ENCODE measurements at regions not wholly inside any gene's neighbourhood (a gene's known extent, or its start where the extent isn't known, plus 50 kb on each side); places are given as distances from the start of the nearest gene placed in this dataset.

DNA sequence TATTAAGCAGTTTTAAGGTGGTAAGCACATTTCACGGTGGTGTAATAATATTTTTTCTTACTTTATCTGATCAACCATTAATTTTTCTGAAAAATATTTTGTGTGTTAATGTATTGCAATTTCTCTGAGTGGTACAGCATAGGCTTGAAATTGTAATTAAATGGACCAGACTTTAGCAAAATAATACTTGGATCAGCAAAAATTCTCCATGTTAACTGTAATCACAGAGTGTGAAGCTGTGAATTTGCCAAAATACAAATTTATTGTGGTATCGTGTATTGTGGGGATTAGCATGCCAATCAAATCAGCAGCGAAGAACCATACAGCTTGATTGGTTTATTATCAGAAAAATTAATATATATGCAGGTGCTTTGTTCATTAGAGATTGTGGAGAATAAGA is 1088.9 kb upstream of the GYPC start:
- no peak overlapping the region for H3K4me3 ChIP-seq (replicated peaks in 1 of 2; ENCODE audit: low read depth in 2 of 2, low read length in 2 of 2)
- no peak for DNase-seq (ENCODE audit: low read depth in 2 of 2)
- TF ChIP-seq, protein P1, sequence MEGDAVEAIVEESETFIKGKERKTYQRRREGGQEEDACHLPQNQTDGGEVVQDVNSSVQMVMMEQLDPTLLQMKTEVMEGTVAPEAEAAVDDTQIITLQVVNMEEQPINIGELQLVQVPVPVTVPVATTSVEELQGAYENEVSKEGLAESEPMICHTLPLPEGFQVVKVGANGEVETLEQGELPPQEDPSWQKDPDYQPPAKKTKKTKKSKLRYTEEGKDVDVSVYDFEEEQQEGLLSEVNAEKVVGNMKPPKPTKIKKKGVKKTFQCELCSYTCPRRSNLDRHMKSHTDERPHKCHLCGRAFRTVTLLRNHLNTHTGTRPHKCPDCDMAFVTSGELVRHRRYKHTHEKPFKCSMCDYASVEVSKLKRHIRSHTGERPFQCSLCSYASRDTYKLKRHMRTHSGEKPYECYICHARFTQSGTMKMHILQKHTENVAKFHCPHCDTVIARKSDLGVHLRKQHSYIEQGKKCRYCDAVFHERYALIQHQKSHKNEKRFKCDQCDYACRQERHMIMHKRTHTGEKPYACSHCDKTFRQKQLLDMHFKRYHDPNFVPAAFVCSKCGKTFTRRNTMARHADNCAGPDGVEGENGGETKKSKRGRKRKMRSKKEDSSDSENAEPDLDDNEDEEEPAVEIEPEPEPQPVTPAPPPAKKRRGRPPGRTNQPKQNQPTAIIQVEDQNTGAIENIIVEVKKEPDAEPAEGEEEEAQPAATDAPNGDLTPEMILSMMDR (IDR thresholded peaks at IDR 0.05; ENCODE audit: low read depth, low read length) = no peak

DNA sequence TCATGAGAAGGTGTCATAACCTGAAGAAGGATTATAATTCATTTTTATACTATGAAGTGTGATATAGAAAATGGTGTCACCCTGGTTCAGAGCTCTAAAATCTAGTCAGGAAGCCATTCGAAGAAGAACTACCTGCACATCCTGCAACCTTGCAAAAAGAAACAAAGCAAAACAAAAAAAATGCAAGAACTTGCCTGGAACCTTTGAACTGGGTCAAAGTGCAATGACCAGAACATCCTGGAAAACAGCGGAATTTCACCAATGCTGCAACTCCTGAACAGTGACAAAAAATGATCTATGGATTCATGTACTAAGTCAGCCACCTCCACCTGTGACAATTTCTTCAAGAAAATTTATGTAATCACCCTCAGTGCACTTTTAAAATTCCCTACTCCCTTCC is 1083.3 kb upstream of the GYPC start:
- TF ChIP-seq, protein P1 (IDR thresholded peaks at IDR 0.05; ENCODE audit: low read depth, low read length) = no peak

DNA sequence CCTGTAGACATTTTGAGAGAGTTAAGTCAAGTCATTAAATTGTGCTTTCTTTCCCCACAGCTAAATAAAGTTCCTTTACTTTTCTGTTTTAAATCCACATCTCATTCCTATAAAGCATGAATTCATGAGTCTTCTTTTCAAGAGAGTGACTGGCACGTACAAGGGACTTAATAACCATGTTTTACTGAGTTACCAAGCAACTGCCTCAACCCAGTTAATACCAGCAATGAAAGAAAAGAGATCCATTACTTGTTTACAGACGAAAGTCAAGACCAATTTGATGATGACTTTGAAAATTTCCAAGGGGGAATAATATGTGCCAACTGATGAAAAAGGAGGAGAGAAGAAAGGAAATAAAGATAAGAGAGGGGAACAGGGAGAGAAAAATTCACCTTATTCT is 1082.5 kb upstream of the GYPC start:
- DNase-seq (ENCODE audit: low read depth in 2 of 2) = no peak
- H3K4me3 ChIP-seq (replicated peaks in 1 of 2; ENCODE audit: low read depth in 2 of 2, low read length in 2 of 2) = no peak overlapping the region
- TF ChIP-seq, protein P1 (IDR thresholded peaks at IDR 0.05; ENCODE audit: low read depth, low read length) = no peak

More for the DNA sequence above, 1083.3 kb upstream of the GYPC start:
- no peak overlapping the region for H3K4me3 ChIP-seq (replicated peaks in 1 of 2; ENCODE audit: low read depth in 2 of 2, low read length in 2 of 2)
- DNase-seq (ENCODE audit: low read depth in 2 of 2) = no peak

GRCh38 chr2:125576558-125576957 is 1079.4 kb upstream of the GYPC start:
- DNase-seq (ENCODE audit: low read depth in 2 of 2) = no peak
- TF ChIP-seq, protein P1 (IDR thresholded peaks at IDR 0.05; ENCODE audit: low read depth, low read length) = no peak

GRCh38 chr2:125581557-125581956 is 1074.4 kb upstream of the GYPC start:
- H3K4me3 ChIP-seq (replicated peaks in 1 of 2; ENCODE audit: low read depth in 2 of 2, low read length in 2 of 2) = no peak overlapping the region
- DNase-seq (ENCODE audit: low read depth in 2 of 2) = no peak
- TF ChIP-seq, protein P1 (IDR thresholded peaks at IDR 0.05; ENCODE audit: low read depth, low read length) = no peak

More at GRCh38 chr2:125576558-125576957, 1079.4 kb upstream of the GYPC start:
- no peak overlapping the region for H3K4me3 ChIP-seq (replicated peaks in 1 of 2; ENCODE audit: low read depth in 2 of 2, low read length in 2 of 2)

- DNase-seq (ENCODE audit: low read depth in 2 of 2) = no peak
- no peak overlapping the region for H3K4me3 ChIP-seq (replicated peaks in 1 of 2; ENCODE audit: low read depth in 2 of 2, low read length in 2 of 2)
- TF ChIP-seq, protein P1 (IDR thresholded peaks at IDR 0.05; ENCODE audit: low read depth, low read length) = no peak
Measured at GRCh38 chr2:125582516-125582915, 1073.4 kb upstream of the GYPC start.

DNA sequence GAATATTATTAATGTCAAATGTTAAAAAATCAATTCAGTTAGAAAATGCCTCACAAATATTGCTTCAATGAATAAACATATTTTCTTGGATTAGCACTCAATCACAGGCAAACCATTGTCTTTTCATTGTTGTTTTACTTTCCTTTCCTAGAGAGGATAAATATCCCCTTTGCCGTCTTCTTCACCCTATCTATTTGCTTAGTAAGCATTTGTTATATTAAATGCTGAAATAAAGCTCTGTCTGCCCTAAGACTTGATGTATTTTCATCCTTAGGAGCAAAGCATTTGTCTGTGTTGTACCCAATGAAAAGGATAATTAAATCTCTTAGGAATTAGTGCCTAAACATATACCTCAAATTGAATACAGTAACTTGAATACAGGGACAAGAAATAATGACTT is 1071.2 kb upstream of the GYPC start:
- DNase-seq (ENCODE audit: low read depth in 2 of 2) = no peak
- H3K4me3 ChIP-seq (replicated peaks in 1 of 2; ENCODE audit: low read depth in 2 of 2, low read length in 2 of 2) = no peak overlapping the region
- TF ChIP-seq, protein P1 (IDR thresholded peaks at IDR 0.05; ENCODE audit: low read depth, low read length) = no peak
